SU-DHL-6 (cell line): ENCODE measurements at regions not wholly inside any gene's neighbourhood (a gene's known extent, or its start where the extent isn't known, plus 50 kb on each side); places are given as distances from the start of the nearest gene placed in this dataset.

Experiments
- EZH2phosphoT487 ChIP-seq: fragments of 200-600 bp; sonication (generic), shearing (Covaris generic); conservative IDR thresholded peaks from 2 replicates; pipeline ENCODE4 v1.6.1; 2018; ENCODE audit warnings: mild to moderate bottlenecking, antibody characterized with exemption, low read length, moderate library complexity, mixed read lengths
- TF ChIP-seq, protein P1 (sequence below): fragments of 200-600 bp; sonication (generic); IDR thresholded peaks from one replicate; pipeline ENCODE4 v1.5.1; 2017; ENCODE audit warnings: antibody characterized with exemption, mild to moderate bottlenecking, low read length, moderate library complexity; ENCODE audit not compliant: insufficient read depth, poor library complexity, severe bottlenecking

DNA sequence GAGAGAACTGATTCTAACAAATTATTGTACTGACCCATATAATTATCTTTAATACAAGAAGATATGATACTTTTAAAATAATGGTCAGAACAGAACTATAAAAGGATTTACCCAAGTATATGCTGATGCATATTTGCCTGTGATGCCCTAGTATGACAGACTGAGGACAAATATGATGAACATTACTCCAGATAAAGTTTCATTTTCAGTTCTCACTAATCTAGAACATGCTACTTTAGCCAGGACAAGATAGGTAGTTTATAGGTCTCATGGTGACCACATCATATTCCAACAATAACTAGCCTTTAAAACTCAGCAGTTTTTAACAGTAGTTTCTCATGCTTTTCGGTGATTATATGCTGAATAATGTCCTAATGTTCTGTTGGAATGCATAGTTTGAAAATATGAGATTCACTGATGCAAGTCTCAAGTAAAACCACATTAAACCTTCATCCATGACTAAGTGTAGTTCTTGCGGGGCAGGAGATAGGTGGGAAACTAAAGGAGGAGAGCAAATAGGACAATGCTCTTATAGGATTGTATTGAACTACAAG lies 295.2 kb upstream of the AGA start:
- TF ChIP-seq, protein P1, sequence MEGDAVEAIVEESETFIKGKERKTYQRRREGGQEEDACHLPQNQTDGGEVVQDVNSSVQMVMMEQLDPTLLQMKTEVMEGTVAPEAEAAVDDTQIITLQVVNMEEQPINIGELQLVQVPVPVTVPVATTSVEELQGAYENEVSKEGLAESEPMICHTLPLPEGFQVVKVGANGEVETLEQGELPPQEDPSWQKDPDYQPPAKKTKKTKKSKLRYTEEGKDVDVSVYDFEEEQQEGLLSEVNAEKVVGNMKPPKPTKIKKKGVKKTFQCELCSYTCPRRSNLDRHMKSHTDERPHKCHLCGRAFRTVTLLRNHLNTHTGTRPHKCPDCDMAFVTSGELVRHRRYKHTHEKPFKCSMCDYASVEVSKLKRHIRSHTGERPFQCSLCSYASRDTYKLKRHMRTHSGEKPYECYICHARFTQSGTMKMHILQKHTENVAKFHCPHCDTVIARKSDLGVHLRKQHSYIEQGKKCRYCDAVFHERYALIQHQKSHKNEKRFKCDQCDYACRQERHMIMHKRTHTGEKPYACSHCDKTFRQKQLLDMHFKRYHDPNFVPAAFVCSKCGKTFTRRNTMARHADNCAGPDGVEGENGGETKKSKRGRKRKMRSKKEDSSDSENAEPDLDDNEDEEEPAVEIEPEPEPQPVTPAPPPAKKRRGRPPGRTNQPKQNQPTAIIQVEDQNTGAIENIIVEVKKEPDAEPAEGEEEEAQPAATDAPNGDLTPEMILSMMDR: no peak
- TF ChIP-seq EZH2phosphoT487: no peak
